K562 (cell line): ENCODE measurements at regions not wholly inside any gene's neighbourhood (a gene's known extent, or its start where the extent isn't known, plus 50 kb on each side); places are given as distances from the start of the nearest gene placed in this dataset.

Experiments used
- ATAC-seq: fragments of 200-7000 bp; cut with Tn5 transposase; 3 replicates; pipeline ENCODE4 v1.9.1; 2020; ENCODE audit warnings: moderate library complexity
- BruUV-seq: library from RNA; stranded (reverse); fragments of 400-500 nt; replicated peaks from 2 replicates; lab custom pipeline; 2021; lab: Mats Ljungman, UMichigan
- CTCF ChIA-PET: fragments of 300-600 bp; formaldehyde crosslinking; extraction: SDS; loops from one replicate; lab custom pipeline; 2021; ENCODE audit warnings: low intra/inter-chr PET ratio; lab: Yijun Ruan, JAX
- POLR2A ChIA-PET: fragments of 300-600, 350-650 bp; sonication (Branson Sonifier 250); formaldehyde crosslinking; extraction: SDS; loops from one replicate; lab custom pipeline; 2021; ENCODE audit warnings: antibody characterized with exemption, inconsistent platforms; lab: Yijun Ruan, JAX
- DNase-seq, 4 experiments: peaks; one replicate each; pipeline versions ENCODE4 v3.0.0 to v3.0.0-alpha.2; 2011 to 2018; ENCODE audit warnings: low spot score in 3 of 4, mixed read lengths in 3 of 4; ENCODE audit errors: extremely low read depth in 1 of 4
- FAIRE-seq: peaks from 2 replicates; lab custom pipeline; 2011; peaks lifted over from hg19 to GRCh38; lab: Jason Lieb, UNC
- H2AFZ ChIP-seq: 2 replicates; pipeline ENCODE4 v1.6.0; 2011; ENCODE audit warnings: low read depth, low read length, control low read depth, inconsistent platforms
- H3K27ac ChIP-seq: fragments of 200-600 bp; 3 replicates; pipeline ENCODE4 v1.8.0; 2011; ENCODE audit warnings: low read depth, mild to moderate bottlenecking, control low read depth, inconsistent platforms, low read length, moderate library complexity, mixed read lengths; ENCODE audit errors: extremely low read depth
- H3K27me3 ChIP-seq, 2 experiments: fragments of 300-600 bp in 1 of 2; 2 replicates in 1 of 2; 3 replicates in 1 of 2; pipeline versions ENCODE4 v1.6.0 to v1.8.0; 2011; ENCODE audit warnings: inconsistent platforms in 2 of 2, low read length in 2 of 2, mild to moderate bottlenecking in 1 of 2, mixed read lengths in 1 of 2, moderate library complexity in 1 of 2; ENCODE audit not compliant: control insufficient read depth in 2 of 2, insufficient read depth in 2 of 2
- H3K36me3 ChIP-seq: fragments of 300-600 bp; 3 replicates; pipeline ENCODE4 v1.8.0; 2011; ENCODE audit warnings: mild to moderate bottlenecking, low read length, inconsistent platforms; ENCODE audit not compliant: control insufficient read depth, insufficient read depth
- H3K4me1 ChIP-seq, 2 experiments: fragments of 200-600 bp in 1 of 2; replicated peaks in 1 of 2; 2 replicates in 1 of 2; 3 replicates in 1 of 2; pipeline versions ENCODE4 v1.5.1 to v1.8.0; 2011; ENCODE audit warnings: inconsistent platforms in 2 of 2, low read length in 2 of 2, mild to moderate bottlenecking in 1 of 2, mixed read lengths in 1 of 2, moderate library complexity in 1 of 2; ENCODE audit not compliant: control insufficient read depth in 2 of 2, insufficient read depth in 2 of 2
- H3K4me2 ChIP-seq: 2 replicates; pipeline ENCODE4 v1.6.1; 2011; ENCODE audit warnings: low read length, control low read depth, inconsistent platforms, mixed read lengths; ENCODE audit not compliant: insufficient read depth
- H3K4me3 ChIP-seq: fragments of 200-600 bp; sonication (generic), shearing (Covaris generic); 2 replicates; pipeline ENCODE4 v1.5.1; 2016; ENCODE audit warnings: control low read depth, inconsistent platforms
- H3K79me2 ChIP-seq: fragments of 200-600 bp; 3 replicates; pipeline ENCODE4 v1.8.0; 2011; ENCODE audit warnings: low read length, inconsistent platforms; ENCODE audit not compliant: control insufficient read depth, insufficient read depth
- H3K9ac ChIP-seq, 2 experiments: 2 replicates each; pipeline versions ENCODE4 v1.6.0 to v1.6.1; 2011; ENCODE audit warnings: low read depth in 2 of 2, low read length in 2 of 2, control low read depth in 1 of 2, inconsistent platforms in 1 of 2, mild to moderate bottlenecking in 1 of 2, mixed read lengths in 1 of 2; ENCODE audit not compliant: insufficient read depth in 1 of 2
- H3K9me1 ChIP-seq: one replicate; pipeline ENCODE4 v1.6.0; 2011; ENCODE audit warnings: inconsistent platforms, mild to moderate bottlenecking, low read length, moderate library complexity; ENCODE audit not compliant: control insufficient read depth, insufficient read depth
- H3K9me3 ChIP-seq: replicated peaks from 2 replicates; pipeline ENCODE4 v1.5.1; 2011; ENCODE audit warnings: low read depth, low read length, inconsistent platforms; ENCODE audit not compliant: control insufficient read depth, insufficient read depth
- H4K20me1 ChIP-seq: replicated peaks from 2 replicates; pipeline ENCODE4 v1.6.1; 2011; ENCODE audit warnings: low read length, inconsistent platforms, mixed read lengths; ENCODE audit not compliant: control insufficient read depth, insufficient read depth
- CREM ChIP-seq: IDR thresholded peaks from 2 replicates; pipeline ENCODE4 v1.6.1; 2014; ENCODE audit warnings: antibody characterized with exemption, low read depth
- ERF ChIP-seq: fragments of 450-650 bp; formaldehyde crosslinking; IDR thresholded peaks from 2 replicates; pipeline ENCODE4 v1.4.0; 2020; ENCODE audit warnings: mild to moderate bottlenecking, mixed read lengths
- HDAC6 ChIP-seq: IDR thresholded peaks from 2 replicates; pipeline ENCODE4 v1.6.1; 2012; ENCODE audit warnings: low read depth, mild to moderate bottlenecking, control low read depth, inconsistent platforms, low read length, moderate library complexity
- HMGN3 ChIP-seq: IDR thresholded peaks from 2 replicates; pipeline ENCODE4 v1.6.1; 2011; ENCODE audit warnings: borderline replicate concordance, low read depth, mild to moderate bottlenecking, mixed read lengths, low read length; ENCODE audit not compliant: insufficient read length; ENCODE audit errors: extremely low read depth
- NCOA1 ChIP-seq: fragments of 450-650 bp; IDR thresholded peaks from 2 replicates; pipeline ENCODE4 v1.6.1; 2016; ENCODE audit warnings: low read depth
- SIN3A ChIP-seq, 2 experiments: fragments of 150-350 bp in 1 of 2; IDR thresholded peaks; 2 replicates each; pipeline ENCODE4 v1.6.1; 2011 to 2016; ENCODE audit warnings: borderline replicate concordance in 2 of 2, low read depth in 2 of 2, low read length in 2 of 2, mild to moderate bottlenecking in 2 of 2, moderate library complexity in 2 of 2; ENCODE audit not compliant: control insufficient read depth in 1 of 2
- SRSF9 ChIP-seq: fragments of 200-400 bp; formaldehyde crosslinking; IDR thresholded peaks from 2 replicates; pipeline ENCODE4 v1.6.1; 2017; ENCODE audit warnings: low read depth, low read length, borderline replicate concordance
- ZFPM2 ChIP-seq: fragments of 250-450 bp; sonication (Bioruptor Pico); IDR thresholded peaks from 2 replicates; pipeline ENCODE4 v1.5.1; 2022; ENCODE audit warnings: mild to moderate bottlenecking
- WGBS: fragments of 100-300 bp; shearing (Covaris generic); methylation state at CpG from one replicate; pipeline ENCODE4 v1.1.6; 2016; ENCODE audit warnings: low coverage, mixed read lengths; ENCODE audit not compliant: insufficient coverage; ENCODE audit errors: missing lambda C conversion rate; 5-methylcytosine and 5-hydroxymethylcytosine counted together
- in situ Hi-C: fragments of 300-500 bp; cut with MboI; formaldehyde crosslinking; loops from 4 replicates; pipeline ENCODE4 v1.15.0; 2018; ENCODE audit warnings: inconsistent platforms, mixed read lengths
- intact Hi-C: fragments of 100-400 bp; cut with micrococcal nuclease; formaldehyde crosslinking; loops from 2 replicates; pipeline ENCODE4 v1.14.2; 2022
- TF ChIP-seq, protein P1 (sequence below): fragments of 450-650 bp; IDR thresholded peaks from 2 replicates; pipeline ENCODE4 v1.7.0; 2016; ENCODE audit warnings: borderline replicate concordance
- TF ChIP-seq, protein P2 (sequence below): fragments of 450-650 bp; IDR thresholded peaks from 2 replicates; pipeline ENCODE4 v1.6.1; 2016; ENCODE audit warnings: mild to moderate bottlenecking, moderate library complexity

DNA sequence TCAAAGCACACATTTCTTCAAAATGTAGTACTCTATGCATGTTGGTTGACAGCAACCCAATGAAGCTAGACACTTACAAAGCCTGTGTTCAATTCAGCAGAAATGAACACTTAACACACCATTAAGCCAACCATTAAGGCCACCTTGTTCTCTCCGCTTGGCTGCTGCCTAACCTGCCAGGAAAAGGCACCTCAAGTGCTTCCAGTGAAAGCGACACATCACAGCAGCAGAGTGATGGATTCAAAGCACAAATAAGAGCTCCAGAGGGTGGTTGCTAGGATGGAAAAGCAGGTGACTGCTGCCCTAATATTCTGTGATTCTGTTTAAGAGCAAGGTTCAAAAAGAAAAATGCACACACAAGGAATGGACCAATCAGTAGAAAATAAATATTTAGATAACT, 81.5 kb upstream of the GNAI1 start:
- no TSS peak for BruUV-seq
- ATAC-seq (no peak), FAIRE-seq (no peak), DNase-seq (no peak)
- no peaks in the 10 kb centered on the region for H3K36me3 ChIP-seq
- H4K20me1 ChIP-seq, result no peaks in the 10 kb centered on the region
- no peak overlapping the region for H3K4me3 ChIP-seq
- no peaks in the 10 kb centered on the region for H3K79me2 ChIP-seq
- WGBS, result 3% methylated on average over 2 of the region's 2 CpGs
- H3K4me2 ChIP-seq, result no peak overlapping the region
- ChIA-PET CTCF (no interaction called here), POLR2A (no interaction called here)
- TF ChIP-seq ERF (CRISPR knock-in tag), result no peak
- TF ChIP-seq, protein P1, sequence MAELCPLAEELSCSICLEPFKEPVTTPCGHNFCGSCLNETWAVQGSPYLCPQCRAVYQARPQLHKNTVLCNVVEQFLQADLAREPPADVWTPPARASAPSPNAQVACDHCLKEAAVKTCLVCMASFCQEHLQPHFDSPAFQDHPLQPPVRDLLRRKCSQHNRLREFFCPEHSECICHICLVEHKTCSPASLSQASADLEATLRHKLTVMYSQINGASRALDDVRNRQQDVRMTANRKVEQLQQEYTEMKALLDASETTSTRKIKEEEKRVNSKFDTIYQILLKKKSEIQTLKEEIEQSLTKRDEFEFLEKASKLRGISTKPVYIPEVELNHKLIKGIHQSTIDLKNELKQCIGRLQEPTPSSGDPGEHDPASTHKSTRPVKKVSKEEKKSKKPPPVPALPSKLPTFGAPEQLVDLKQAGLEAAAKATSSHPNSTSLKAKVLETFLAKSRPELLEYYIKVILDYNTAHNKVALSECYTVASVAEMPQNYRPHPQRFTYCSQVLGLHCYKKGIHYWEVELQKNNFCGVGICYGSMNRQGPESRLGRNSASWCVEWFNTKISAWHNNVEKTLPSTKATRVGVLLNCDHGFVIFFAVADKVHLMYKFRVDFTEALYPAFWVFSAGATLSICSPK, result no peak
- TF ChIP-seq, protein P2, sequence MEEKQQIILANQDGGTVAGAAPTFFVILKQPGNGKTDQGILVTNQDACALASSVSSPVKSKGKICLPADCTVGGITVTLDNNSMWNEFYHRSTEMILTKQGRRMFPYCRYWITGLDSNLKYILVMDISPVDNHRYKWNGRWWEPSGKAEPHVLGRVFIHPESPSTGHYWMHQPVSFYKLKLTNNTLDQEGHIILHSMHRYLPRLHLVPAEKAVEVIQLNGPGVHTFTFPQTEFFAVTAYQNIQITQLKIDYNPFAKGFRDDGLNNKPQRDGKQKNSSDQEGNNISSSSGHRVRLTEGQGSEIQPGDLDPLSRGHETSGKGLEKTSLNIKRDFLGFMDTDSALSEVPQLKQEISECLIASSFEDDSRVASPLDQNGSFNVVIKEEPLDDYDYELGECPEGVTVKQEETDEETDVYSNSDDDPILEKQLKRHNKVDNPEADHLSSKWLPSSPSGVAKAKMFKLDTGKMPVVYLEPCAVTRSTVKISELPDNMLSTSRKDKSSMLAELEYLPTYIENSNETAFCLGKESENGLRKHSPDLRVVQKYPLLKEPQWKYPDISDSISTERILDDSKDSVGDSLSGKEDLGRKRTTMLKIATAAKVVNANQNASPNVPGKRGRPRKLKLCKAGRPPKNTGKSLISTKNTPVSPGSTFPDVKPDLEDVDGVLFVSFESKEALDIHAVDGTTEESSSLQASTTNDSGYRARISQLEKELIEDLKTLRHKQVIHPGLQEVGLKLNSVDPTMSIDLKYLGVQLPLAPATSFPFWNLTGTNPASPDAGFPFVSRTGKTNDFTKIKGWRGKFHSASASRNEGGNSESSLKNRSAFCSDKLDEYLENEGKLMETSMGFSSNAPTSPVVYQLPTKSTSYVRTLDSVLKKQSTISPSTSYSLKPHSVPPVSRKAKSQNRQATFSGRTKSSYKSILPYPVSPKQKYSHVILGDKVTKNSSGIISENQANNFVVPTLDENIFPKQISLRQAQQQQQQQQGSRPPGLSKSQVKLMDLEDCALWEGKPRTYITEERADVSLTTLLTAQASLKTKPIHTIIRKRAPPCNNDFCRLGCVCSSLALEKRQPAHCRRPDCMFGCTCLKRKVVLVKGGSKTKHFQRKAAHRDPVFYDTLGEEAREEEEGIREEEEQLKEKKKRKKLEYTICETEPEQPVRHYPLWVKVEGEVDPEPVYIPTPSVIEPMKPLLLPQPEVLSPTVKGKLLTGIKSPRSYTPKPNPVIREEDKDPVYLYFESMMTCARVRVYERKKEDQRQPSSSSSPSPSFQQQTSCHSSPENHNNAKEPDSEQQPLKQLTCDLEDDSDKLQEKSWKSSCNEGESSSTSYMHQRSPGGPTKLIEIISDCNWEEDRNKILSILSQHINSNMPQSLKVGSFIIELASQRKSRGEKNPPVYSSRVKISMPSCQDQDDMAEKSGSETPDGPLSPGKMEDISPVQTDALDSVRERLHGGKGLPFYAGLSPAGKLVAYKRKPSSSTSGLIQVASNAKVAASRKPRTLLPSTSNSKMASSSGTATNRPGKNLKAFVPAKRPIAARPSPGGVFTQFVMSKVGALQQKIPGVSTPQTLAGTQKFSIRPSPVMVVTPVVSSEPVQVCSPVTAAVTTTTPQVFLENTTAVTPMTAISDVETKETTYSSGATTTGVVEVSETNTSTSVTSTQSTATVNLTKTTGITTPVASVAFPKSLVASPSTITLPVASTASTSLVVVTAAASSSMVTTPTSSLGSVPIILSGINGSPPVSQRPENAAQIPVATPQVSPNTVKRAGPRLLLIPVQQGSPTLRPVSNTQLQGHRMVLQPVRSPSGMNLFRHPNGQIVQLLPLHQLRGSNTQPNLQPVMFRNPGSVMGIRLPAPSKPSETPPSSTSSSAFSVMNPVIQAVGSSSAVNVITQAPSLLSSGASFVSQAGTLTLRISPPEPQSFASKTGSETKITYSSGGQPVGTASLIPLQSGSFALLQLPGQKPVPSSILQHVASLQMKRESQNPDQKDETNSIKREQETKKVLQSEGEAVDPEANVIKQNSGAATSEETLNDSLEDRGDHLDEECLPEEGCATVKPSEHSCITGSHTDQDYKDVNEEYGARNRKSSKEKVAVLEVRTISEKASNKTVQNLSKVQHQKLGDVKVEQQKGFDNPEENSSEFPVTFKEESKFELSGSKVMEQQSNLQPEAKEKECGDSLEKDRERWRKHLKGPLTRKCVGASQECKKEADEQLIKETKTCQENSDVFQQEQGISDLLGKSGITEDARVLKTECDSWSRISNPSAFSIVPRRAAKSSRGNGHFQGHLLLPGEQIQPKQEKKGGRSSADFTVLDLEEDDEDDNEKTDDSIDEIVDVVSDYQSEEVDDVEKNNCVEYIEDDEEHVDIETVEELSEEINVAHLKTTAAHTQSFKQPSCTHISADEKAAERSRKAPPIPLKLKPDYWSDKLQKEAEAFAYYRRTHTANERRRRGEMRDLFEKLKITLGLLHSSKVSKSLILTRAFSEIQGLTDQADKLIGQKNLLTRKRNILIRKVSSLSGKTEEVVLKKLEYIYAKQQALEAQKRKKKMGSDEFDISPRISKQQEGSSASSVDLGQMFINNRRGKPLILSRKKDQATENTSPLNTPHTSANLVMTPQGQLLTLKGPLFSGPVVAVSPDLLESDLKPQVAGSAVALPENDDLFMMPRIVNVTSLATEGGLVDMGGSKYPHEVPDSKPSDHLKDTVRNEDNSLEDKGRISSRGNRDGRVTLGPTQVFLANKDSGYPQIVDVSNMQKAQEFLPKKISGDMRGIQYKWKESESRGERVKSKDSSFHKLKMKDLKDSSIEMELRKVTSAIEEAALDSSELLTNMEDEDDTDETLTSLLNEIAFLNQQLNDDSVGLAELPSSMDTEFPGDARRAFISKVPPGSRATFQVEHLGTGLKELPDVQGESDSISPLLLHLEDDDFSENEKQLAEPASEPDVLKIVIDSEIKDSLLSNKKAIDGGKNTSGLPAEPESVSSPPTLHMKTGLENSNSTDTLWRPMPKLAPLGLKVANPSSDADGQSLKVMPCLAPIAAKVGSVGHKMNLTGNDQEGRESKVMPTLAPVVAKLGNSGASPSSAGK, result no peak
- no peak for TF ChIP-seq SRSF9
- no peak for TF ChIP-seq NCOA1
- no peak for TF ChIP-seq CREM
- TF ChIP-seq HMGN3, result no peak
- no peak for TF ChIP-seq ZFPM2 (CRISPR knock-in tag)
- no peak for TF ChIP-seq SIN3A (IDR thresholded peaks at IDR 0.05; ENCODE audit: borderline replicate concordance in 2 of 2, control insufficient read depth in 1 of 2, low read depth in 2 of 2, low read length in 2 of 2)
- no peak for TF ChIP-seq HDAC6
- no peaks in the 10 kb centered on the region for H3K27me3 ChIP-seq
- H3K9me1 ChIP-seq, result no peaks in the 10 kb centered on the region
- no peak overlapping the region for H2AFZ ChIP-seq
- no peak overlapping the region for H3K27ac ChIP-seq
- no peaks in the 10 kb centered on the region for H3K9me3 ChIP-seq
- H3K4me1 ChIP-seq, result no peaks in the 10 kb centered on the region
- no peak overlapping the region for H3K9ac ChIP-seq
- intact Hi-C loops (no loop called here), in situ Hi-C loops (no loop called here)
